ENCODE measurements at regions not wholly inside any gene's neighbourhood (a gene's known extent, or its start where the extent isn't known, plus 50 kb on each side); places are given as distances from the start of the nearest gene placed in this dataset.

DNA sequence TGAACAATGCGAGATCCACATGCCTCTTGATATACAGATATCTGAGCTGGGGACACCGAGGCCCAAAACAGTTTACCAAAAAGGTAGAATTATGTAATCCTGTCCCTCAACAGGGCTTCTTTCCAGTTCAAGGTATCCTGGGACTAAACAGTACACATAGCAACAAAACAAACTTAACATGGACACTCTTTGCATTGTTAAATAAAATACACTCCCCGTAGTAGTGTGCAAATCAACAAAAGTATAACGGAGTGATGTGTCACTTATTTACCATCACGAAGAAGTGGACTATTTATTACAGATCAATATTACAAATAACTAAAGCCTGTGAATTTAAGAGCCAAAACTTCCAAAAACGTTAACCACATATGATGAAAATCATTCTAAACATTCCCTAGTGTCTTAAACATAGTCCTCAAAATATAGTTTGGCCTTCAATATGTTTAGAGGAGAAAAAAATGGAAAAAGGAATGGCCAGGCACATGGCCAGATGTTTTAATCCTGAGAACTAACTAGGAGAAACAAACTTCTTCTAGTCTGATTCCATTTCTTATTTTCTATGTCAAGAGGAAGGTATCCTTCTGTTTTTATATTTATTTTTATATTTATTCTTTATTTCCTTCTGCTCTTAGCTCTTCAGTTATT, 377.5 kb downstream of the OSR1 start:
- FAIRE-seq = no peak
- TF ChIP-seq, protein P1, sequence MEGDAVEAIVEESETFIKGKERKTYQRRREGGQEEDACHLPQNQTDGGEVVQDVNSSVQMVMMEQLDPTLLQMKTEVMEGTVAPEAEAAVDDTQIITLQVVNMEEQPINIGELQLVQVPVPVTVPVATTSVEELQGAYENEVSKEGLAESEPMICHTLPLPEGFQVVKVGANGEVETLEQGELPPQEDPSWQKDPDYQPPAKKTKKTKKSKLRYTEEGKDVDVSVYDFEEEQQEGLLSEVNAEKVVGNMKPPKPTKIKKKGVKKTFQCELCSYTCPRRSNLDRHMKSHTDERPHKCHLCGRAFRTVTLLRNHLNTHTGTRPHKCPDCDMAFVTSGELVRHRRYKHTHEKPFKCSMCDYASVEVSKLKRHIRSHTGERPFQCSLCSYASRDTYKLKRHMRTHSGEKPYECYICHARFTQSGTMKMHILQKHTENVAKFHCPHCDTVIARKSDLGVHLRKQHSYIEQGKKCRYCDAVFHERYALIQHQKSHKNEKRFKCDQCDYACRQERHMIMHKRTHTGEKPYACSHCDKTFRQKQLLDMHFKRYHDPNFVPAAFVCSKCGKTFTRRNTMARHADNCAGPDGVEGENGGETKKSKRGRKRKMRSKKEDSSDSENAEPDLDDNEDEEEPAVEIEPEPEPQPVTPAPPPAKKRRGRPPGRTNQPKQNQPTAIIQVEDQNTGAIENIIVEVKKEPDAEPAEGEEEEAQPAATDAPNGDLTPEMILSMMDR (IDR thresholded peaks at IDR 0.05; ENCODE audit: insufficient read depth, missing control alignments) = no peak
- no peak for DNase-seq (ENCODE audit: insufficient read length, low spot score)

DNA sequence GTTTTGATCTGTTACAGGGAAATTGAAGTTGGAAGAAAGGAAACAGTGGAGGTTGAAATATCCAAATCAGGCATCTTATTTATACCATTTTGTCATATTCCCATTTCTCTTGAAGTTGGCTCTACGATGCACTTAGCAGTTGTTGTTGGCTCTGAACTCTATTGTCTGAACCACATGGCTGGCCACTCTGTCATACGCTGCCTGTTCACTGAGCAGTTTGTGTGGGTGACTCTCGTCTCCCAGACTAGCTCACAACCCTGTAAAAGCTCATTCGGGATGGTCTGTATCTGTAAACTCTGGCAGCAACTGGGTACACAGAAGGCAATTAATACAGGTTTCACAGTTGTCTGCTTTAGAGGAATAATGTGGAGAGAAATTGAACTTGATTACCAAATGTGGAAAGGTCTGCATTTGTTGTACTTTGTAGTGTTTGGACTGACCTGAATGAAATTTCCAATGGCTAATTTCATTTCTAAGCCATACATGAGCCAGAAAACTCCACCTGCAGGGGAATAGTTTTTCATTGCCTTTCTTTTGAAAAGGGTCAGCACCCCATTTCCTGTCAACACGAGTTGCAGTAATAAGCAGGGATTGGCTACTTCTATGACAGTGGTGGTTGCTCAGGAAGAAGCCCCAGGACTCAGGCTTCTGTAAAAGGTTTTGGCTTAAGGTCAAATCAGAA, 378.2 kb downstream of the OSR1 start:
- DNase-seq (ENCODE audit: insufficient read length, low spot score) (no peak), FAIRE-seq (no peak)
- TF ChIP-seq, protein P1 (IDR thresholded peaks at IDR 0.05; ENCODE audit: insufficient read depth, missing control alignments) = no peak

DNA sequence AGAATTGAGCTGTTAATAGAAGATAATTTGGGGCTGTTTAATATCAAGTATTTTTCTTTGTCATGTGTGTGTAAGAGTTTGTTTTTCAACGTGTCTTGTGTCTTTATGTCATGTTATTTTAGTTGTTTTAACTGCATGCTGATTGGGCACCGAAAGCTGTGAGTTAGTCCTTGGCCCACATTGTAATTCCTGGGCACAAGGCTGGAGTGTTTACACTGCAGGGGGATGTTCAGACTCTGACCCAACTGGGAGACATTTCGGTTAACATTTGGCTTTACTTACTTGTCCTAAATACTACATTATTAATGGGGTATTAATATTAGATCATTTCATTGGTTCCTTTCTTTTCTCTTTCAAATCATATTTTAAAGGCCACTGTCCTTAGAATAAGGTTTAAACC, 381.0 kb downstream of the OSR1 start:
- no peak for FAIRE-seq

DNA sequence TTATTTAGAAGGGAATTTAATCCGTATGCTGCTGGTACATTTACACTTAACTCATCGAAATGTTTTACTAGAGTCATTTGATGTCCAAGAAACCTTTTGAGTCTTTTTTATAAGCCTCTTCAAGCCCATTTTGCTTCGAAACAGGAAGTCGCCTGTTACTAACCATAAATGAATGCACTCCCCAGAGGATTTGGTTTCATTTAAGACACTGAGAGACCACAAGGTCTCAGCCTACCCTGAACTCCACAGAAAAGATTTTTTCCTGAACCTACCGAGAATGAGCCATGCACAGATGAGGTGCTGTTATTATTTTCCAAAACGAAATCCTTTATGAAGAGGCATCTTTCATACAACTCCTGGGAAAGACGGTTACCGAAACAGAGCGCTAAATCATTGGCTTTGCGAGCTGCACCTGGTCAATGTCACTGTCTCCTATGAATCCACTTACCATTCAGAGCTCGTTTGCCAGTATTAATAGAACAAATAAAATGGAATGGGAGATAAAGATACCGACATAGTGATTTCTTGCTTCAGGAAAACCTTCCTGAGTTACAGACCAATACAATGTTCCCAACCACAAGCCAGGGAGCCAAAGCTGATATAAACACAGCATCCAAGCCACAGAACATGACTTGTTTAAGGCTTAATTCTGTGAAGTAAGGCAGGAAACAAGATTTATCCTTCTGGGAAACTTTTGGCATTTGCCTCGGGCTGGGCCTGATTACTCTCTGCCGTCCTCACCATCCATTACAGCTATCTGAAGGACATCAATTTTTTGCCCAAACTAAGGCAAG, 382.1 kb downstream of the OSR1 start:
- FAIRE-seq (no peak), DNase-seq (ENCODE audit: insufficient read length, low spot score) (no peak)
- TF ChIP-seq, protein P1 (IDR thresholded peaks at IDR 0.05; ENCODE audit: insufficient read depth, missing control alignments) = no peak

More for the DNA sequence above, 381.0 kb downstream of the OSR1 start:
- TF ChIP-seq, protein P1 (IDR thresholded peaks at IDR 0.05; ENCODE audit: insufficient read depth, missing control alignments) = no peak
- DNase-seq (ENCODE audit: insufficient read length, low spot score) = no peak

DNA sequence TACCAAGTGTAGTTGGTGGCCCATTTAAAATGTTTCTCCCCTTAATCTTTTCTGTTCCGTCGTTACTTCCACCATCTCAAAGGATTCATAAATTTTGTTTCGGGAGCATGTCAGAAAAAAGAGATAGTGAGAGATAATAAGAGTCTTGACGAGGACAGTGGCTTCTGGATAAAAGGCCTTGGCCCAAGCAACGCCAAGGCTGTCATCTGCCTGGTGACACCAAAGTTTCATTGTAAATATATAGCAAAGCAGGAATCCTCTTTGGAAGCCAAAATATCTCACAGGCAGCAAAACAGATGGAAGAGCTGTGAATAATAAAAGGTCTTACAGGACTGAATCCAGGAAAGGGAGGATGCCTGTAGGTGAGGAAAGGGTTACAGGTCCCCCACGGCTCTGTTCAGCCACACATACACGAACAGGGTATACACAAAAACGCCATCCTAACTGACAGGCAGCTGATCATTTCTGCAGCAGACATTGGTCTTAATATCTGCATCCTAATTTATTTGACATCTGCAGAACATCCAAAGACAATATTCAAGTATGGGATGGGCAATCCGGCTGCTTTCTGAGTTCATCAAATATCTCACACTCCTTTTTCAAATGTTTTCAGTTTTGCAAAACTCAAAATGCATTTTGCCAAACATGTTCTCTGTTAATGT, 382.8 kb downstream of the OSR1 start:
- TF ChIP-seq, protein P1 (IDR thresholded peaks at IDR 0.05; ENCODE audit: insufficient read depth, missing control alignments) = no peak
- DNase-seq (ENCODE audit: insufficient read length, low spot score) (no peak), FAIRE-seq (no peak)

DNA sequence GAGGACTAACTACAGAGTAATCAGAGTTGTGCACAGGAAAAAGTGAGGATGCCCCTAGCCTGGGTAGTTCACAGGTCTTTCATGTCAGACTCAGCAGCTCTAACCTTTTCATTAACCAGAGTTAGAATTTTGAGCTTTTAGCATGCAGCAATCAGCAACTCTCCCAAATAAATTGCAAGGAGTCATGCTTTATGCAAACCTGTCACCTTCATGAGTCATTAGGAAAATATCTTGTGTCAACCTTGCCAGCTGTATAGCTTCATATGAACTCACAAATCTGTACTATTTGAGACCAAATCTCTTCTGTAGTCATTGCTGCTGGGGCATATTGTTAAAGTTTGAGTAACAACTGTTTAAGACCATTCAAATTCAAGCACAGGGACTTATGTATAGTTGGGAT, 382.3 kb upstream of the NT5C1B start:
- no peak for FAIRE-seq
- DNase-seq (ENCODE audit: insufficient read length, low spot score) = no peak
- TF ChIP-seq, protein P1 (IDR thresholded peaks at IDR 0.05; ENCODE audit: insufficient read depth, missing control alignments) = no peak

Measured in D721Med (cell line).